Keratinocyte (primary cell): ENCODE measurements at regions not wholly inside any gene's neighbourhood (a gene's known extent, or its start where the extent isn't known, plus 50 kb on each side); places are given as distances from the start of the nearest gene placed in this dataset.

Experiments
- DNase-seq: peaks from one replicate; pipeline ENCODE4 v3.0.0-alpha.2; 2011; ENCODE audit warnings: low read depth, missing footprints, low spot score
- FAIRE-seq: peaks from 2 replicates; lab custom pipeline; 2011; peaks lifted over from hg19 to GRCh38; lab: Jason Lieb, UNC
- H2AFZ ChIP-seq: 2 replicates; pipeline ENCODE4 v1.6.0; 2012; ENCODE audit warnings: low read length, control low read depth, inconsistent platforms; ENCODE audit not compliant: control insufficient read depth
- H3K27ac ChIP-seq: 2 replicates; pipeline ENCODE4 v1.5.1; 2011; ENCODE audit warnings: low read length; ENCODE audit not compliant: control insufficient read depth, insufficient read depth
- H3K27me3 ChIP-seq: 3 replicates; pipeline ENCODE4 v1.6.0; 2011; ENCODE audit warnings: low read length; ENCODE audit not compliant: control insufficient read depth, insufficient read depth; ENCODE audit errors: extremely low read depth
- H3K36me3 ChIP-seq, 2 experiments: 2 replicates in 1 of 2; 3 replicates in 1 of 2; pipeline ENCODE4 v1.5.1; 2011; ENCODE audit warnings: low read length in 2 of 2, mild to moderate bottlenecking in 1 of 2; ENCODE audit not compliant: control insufficient read depth in 2 of 2, insufficient read depth in 2 of 2; ENCODE audit errors: extremely low read depth in 1 of 2
- H3K4me1 ChIP-seq: 3 replicates; pipeline ENCODE4 v1.5.1; 2011; ENCODE audit warnings: low read length; ENCODE audit not compliant: control insufficient read depth, insufficient read depth; ENCODE audit errors: extremely low read depth
- H3K4me2 ChIP-seq: 3 replicates; pipeline ENCODE4 v1.6.0; 2011; ENCODE audit warnings: low read depth, low read length; ENCODE audit not compliant: control insufficient read depth, insufficient read depth; ENCODE audit errors: extremely low read depth
- H3K4me3 ChIP-seq, 3 experiments: fragments of 200-600 bp in 1 of 3; sonication (generic) in 1 of 3; 2 replicates in 2 of 3; 3 replicates in 1 of 3; pipeline ENCODE4 v1.5.1; 2011 to 2016; ENCODE audit warnings: low read length in 3 of 3, mild to moderate bottlenecking in 3 of 3, control low read depth in 2 of 3, inconsistent platforms in 1 of 3, low read depth in 1 of 3, mixed read lengths in 1 of 3, mixed run types in 1 of 3, moderate library complexity in 1 of 3; ENCODE audit not compliant: control insufficient read depth in 2 of 3, insufficient read depth in 2 of 3; ENCODE audit errors: extremely low read depth in 1 of 3
- H3K79me2 ChIP-seq: 2 replicates; pipeline ENCODE4 v1.6.0; 2012; ENCODE audit warnings: low read length; ENCODE audit not compliant: control insufficient read depth, insufficient read depth
- H3K9ac ChIP-seq: 3 replicates; pipeline ENCODE4 v1.6.0; 2011; ENCODE audit warnings: low read length; ENCODE audit not compliant: control insufficient read depth, insufficient read depth; ENCODE audit errors: extremely low read depth
- H3K9me1 ChIP-seq: 3 replicates; pipeline ENCODE4 v1.6.0; 2011; ENCODE audit warnings: low read length; ENCODE audit not compliant: control insufficient read depth, insufficient read depth; ENCODE audit errors: extremely low read depth
- H3K9me3 ChIP-seq: 2 replicates; pipeline ENCODE4 v1.5.1; 2012; ENCODE audit warnings: low read depth, low read length; ENCODE audit not compliant: control insufficient read depth
- H4K20me1 ChIP-seq: 3 replicates; pipeline ENCODE4 v1.6.0; 2011; ENCODE audit warnings: low read length; ENCODE audit not compliant: control insufficient read depth, insufficient read depth; ENCODE audit errors: extremely low read depth
- CTCF ChIP-seq, 3 experiments: IDR thresholded peaks in 1 of 3; conservative IDR thresholded peaks in 1 of 3; optimal IDR thresholded peaks in 1 of 3; 2 replicates in 2 of 3; 3 replicates in 1 of 3; pipeline versions ENCODE3 to v1.5.1; 2011; ENCODE audit warnings: low read length in 3 of 3, mild to moderate bottlenecking in 3 of 3, moderate library complexity in 2 of 3, control low read depth in 1 of 3, inconsistent platforms in 1 of 3; ENCODE audit not compliant: insufficient read depth in 2 of 3; ENCODE audit errors: extremely low read depth in 1 of 3
- EZH2 ChIP-seq: IDR thresholded peaks from one replicate; pipeline ENCODE4 v1.6.1; 2012; ENCODE audit warnings: inconsistent platforms, mild to moderate bottlenecking, low read length, moderate library complexity
- dilution Hi-C: fragments of 300-500 bp; cut with MboI; formaldehyde crosslinking; loops from one replicate; pipeline ENCODE4 v1.7.0; 2020; ENCODE audit warnings: low sequenced_read_pairs; ENCODE audit not compliant: extremely low pct_ligation_motif_present

DNA sequence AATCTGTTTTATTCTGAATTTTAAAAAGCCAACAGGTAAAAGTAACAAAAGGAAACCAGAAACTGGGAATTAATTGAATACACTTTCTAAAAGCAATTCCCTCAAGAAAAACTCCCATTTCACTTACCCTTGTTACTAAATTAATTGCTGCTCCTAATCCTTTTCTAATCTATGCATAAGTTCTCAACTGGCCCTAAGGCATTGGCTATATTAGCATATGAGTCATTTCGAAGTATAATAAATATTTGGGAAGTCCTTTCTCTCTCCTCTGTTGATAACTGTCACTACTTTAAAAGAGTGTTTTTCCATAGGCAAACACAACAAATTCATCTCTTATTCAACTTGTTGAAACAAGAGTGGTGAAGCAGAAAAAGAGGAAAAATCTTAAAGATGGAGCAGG lies 486.5 kb upstream of the HTR2C start:
- Histone ChIP-seq H3K9ac (no peak overlapping the region), H3K27ac (no peak overlapping the region), H3K9me3 (no peaks in the 10 kb centered on the region), H3K9me1 (no peaks in the 10 kb centered on the region), H3K4me3 (no peak overlapping the region), H4K20me1 (no peaks in the 10 kb centered on the region), H3K27me3 (no peaks in the 10 kb centered on the region), H2AFZ (no peak overlapping the region), H3K36me3 (no peaks in the 10 kb centered on the region), H3K4me2 (no peak overlapping the region), H3K79me2 (no peaks in the 10 kb centered on the region), H3K4me1 (no peaks in the 10 kb centered on the region)
- FAIRE-seq: no peak
- DNase-seq: no peak
- TF ChIP-seq CTCF (optimal IDR thresholded peaks at IDR 0.05 in 1 of 3, IDR thresholded peaks at IDR 0.05 in 1 of 3, conservative IDR thresholded peaks at IDR 0.05 in 1 of 3; ENCODE audit: extremely low read depth in 1 of 3, insufficient read depth in 2 of 3, low read length in 3 of 3) (no peak), EZH2 (no peak)
- dilution Hi-C loops: no loop called here

- Histone ChIP-seq H3K79me2 (no peaks in the 10 kb centered on the region), H2AFZ (no peak overlapping the region), H3K27me3 (no peaks in the 10 kb centered on the region), H3K4me3 (no peak overlapping the region), H3K36me3 (no peaks in the 10 kb centered on the region), H4K20me1 (no peaks in the 10 kb centered on the region), H3K9ac (no peak overlapping the region), H3K4me1 (no peaks in the 10 kb centered on the region), H3K27ac (no peak overlapping the region), H3K9me3 (no peaks in the 10 kb centered on the region), H3K4me2 (no peak overlapping the region), H3K9me1 (no peaks in the 10 kb centered on the region)
- FAIRE-seq: no peak
- no peak for TF ChIP-seq EZH2
- no peak for TF ChIP-seq CTCF (optimal IDR thresholded peaks at IDR 0.05 in 1 of 3, IDR thresholded peaks at IDR 0.05 in 1 of 3, conservative IDR thresholded peaks at IDR 0.05 in 1 of 3; ENCODE audit: extremely low read depth in 1 of 3, insufficient read depth in 2 of 3, low read length in 3 of 3)
- DNase-seq: no peak
- dilution Hi-C loops: no loop called here
Observed at GRCh38 chrX:114095789-114096188, 488.1 kb upstream of the HTR2C start.
